ENCODE measurements at regions not wholly inside any gene's neighbourhood (a gene's known extent, or its start where the extent isn't known, plus 50 kb on each side); places are given as distances from the start of the nearest gene placed in this dataset.

DNA sequence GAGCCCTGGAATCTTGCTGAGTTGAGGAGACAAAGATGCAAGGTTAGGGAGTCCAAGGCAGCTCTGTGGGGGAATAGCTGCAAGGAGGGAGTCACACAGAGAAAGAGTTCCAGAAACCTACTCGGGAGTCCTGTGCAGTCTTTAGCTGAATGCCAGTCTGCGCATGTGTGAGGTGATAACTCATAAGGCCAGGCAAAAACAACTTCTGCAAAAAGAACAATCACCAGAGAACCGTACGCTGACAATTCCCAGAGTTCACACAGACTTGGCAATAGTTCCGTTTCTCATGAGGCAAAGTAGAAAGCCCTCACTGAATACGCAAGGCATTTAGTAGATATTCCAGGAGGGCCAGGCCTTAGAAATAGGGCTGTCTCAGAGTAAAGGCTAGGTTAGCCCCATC lies 135.2 kb upstream of the TAB2 start (continued):
- TF ChIP-seq, protein P1, sequence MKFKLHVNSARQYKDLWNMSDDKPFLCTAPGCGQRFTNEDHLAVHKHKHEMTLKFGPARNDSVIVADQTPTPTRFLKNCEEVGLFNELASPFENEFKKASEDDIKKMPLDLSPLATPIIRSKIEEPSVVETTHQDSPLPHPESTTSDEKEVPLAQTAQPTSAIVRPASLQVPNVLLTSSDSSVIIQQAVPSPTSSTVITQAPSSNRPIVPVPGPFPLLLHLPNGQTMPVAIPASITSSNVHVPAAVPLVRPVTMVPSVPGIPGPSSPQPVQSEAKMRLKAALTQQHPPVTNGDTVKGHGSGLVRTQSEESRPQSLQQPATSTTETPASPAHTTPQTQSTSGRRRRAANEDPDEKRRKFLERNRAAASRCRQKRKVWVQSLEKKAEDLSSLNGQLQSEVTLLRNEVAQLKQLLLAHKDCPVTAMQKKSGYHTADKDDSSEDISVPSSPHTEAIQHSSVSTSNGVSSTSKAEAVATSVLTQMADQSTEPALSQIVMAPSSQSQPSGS (IDR thresholded peaks at IDR 0.05; ENCODE audit: low read length): no peak
- TF ChIP-seq TAF1 (IDR thresholded peaks at IDR 0.05; ENCODE audit: low read depth, low read length): no peak
- no peak for TF ChIP-seq TBP (IDR thresholded peaks at IDR 0.05; ENCODE audit: low read depth, low read length)

Data from H1 (cell line).